GM23248 (cell line): ENCODE measurements at regions not wholly inside any gene's neighbourhood (a gene's known extent, or its start where the extent isn't known, plus 50 kb on each side); places are given as distances from the start of the nearest gene placed in this dataset.

Experiments
- EZH2 ChIP-seq: fragments of 200-600 bp; sonication (generic); IDR thresholded peaks from 2 replicates; pipeline ENCODE4 v1.6.1; 2018; ENCODE audit warnings: antibody characterized with exemption, mild to moderate bottlenecking; ENCODE audit not compliant: insufficient read depth, poor library complexity, severe bottlenecking
- EZH2phosphoT487 ChIP-seq: fragments of 200-600 bp; sonication (generic); IDR thresholded peaks from 2 replicates; pipeline ENCODE4 v1.6.1; 2018; ENCODE audit warnings: antibody characterized with exemption, moderate library complexity, mild to moderate bottlenecking, low read depth; ENCODE audit not compliant: insufficient read depth

- TF ChIP-seq EZH2: no peak
- no peak for TF ChIP-seq EZH2phosphoT487
These were observed 402.8 kb downstream of the KIF16B start for GRCh38 chr20:16170406-16170971.
